GM18499 (cell line): ENCODE measurements at regions not wholly inside any gene's neighbourhood (a gene's known extent, or its start where the extent isn't known, plus 50 kb on each side); places are given as distances from the start of the nearest gene placed in this dataset.

ENCODE experiments used
- ATAC-seq: cut with Tn5 transposase; IDR thresholded peaks from one replicate; pipeline ENCODE4 v1.9.1; 2021; ENCODE audit warnings: moderate number of reproducible peaks; ENCODE audit not compliant: insufficient read depth, unreplicated experiment

GRCh38 chr14:87084908-87085307 is 908.1 kb downstream of the GALC start:
- no peak for ATAC-seq

DNA sequence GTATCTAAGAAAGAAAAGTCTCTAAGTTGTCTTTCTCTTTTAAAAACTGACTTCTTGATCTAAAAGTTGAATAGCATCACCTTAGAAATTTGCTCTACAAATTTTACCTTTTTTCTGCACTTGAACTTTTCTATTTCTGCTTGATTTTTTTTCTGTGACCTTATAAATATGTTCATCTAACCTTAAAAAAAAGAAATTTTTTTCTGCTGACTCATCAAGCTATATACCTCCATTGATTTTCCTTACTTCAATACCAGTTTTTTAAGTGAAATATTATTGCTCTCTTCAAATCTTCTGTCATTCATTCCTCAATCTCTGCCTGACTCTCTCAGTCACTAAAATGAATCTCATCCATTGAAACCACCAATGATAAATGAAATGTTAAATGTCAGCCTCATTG is 910.1 kb downstream of the GALC start:
- ATAC-seq: no peak

- ATAC-seq: no peak
These were observed 912.0 kb downstream of the GALC start for GRCh38 chr14:87081004-87081403.

GRCh38 chr14:87080146-87080545 is 912.8 kb downstream of the GALC start:
- no peak for ATAC-seq

DNA sequence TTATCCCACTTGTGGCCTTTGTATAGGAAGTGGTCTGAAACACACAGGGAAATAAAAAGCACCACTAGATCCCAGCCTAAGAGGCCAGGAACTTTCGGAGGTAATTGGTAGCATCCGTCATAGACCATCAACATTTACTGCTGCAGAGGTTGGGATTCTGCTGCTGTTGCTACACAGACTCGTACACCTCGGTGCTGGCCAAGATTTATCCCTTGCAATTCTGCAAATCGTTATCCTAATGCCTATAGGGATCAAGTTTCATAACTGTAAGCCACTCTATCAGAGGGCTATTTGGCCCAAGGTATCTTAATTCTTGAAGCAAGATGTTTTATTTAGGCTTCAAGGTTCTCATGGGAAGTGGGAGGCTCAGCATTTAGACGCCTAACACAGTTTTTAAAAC is 913.6 kb downstream of the GALC start:
- ATAC-seq: no peak

- ATAC-seq: no peak
These were observed 916.1 kb downstream of the GALC start for GRCh38 chr14:87076922-87077321.

GRCh38 chr14:87076146-87076545 is 916.8 kb downstream of the GALC start:
- ATAC-seq: no peak

- ATAC-seq: no peak
These were observed 919.0 kb downstream of the GALC start for GRCh38 chr14:87073880-87074570.

- ATAC-seq: no peak
These were observed 925.4 kb downstream of the GALC start for GRCh38 chr14:87067591-87067990.

DNA sequence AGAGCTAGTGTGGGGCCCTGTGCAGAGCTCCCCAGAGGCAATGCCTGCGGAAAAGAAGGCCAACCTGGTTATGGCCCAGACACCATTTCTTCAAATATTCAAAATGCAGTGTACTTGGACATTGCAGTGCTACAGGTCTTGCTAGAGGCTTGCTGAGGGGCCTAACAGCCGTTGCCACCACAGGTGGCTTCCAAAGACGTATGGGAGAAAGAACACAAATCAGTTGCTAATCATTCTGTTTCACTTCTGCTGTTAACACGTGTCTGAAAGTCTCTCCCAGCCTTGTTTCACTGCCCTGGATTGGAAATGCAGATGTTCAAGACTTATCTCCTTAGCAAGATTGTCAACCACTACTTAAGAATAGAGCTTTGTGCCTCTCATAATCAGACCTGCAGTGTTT is 925.9 kb downstream of the GALC start:
- no peak for ATAC-seq

- no peak for ATAC-seq
These were observed 926.7 kb downstream of the GALC start for GRCh38 chr14:87066221-87066817.

- ATAC-seq: no peak
These were observed 927.6 kb downstream of the GALC start for GRCh38 chr14:87065366-87065765.

GRCh38 chr14:87063181-87063580 is 929.8 kb downstream of the GALC start:
- ATAC-seq: no peak

GRCh38 chr14:87060405-87060804 is 932.6 kb downstream of the GALC start:
- ATAC-seq: no peak

DNA sequence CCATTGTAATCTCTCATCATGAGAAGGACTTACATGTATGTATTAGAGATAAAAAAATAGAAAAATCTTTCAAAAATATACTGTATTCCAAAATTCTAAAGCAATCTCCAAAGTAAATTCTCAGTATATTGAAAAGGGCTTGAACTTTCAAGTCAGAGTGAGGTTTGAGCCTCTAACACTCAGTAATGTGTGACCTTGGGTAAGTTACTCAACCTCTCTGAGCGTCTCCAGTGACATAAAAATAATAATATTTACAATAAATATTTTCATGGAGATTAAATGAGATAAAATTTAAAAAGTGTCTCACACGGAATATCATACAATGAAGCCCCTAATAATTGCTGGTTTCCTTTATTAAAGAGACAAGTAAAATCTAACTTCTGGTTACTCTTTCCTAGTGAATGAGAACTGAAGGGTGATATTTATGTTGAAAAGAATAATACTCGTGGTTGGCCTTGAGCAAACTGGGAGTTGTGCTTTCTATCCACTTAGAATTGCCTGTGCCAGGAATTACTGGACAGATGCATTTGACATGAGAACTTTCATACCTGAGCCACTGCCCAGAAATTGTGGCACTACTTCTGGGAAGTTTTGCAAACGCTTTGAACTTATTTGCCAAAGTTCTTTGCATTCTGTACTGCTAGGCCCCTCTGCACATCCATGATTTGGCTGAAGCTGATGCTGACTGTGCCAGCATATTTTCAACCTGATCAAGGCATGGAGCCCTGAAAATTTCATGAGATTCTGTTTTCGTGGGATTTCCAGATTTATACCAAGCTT is 933.7 kb downstream of the GALC start:
- ATAC-seq: no peak

- no peak for ATAC-seq
These were observed 938.0 kb downstream of the GALC start for GRCh38 chr14:87055007-87055406.

DNA sequence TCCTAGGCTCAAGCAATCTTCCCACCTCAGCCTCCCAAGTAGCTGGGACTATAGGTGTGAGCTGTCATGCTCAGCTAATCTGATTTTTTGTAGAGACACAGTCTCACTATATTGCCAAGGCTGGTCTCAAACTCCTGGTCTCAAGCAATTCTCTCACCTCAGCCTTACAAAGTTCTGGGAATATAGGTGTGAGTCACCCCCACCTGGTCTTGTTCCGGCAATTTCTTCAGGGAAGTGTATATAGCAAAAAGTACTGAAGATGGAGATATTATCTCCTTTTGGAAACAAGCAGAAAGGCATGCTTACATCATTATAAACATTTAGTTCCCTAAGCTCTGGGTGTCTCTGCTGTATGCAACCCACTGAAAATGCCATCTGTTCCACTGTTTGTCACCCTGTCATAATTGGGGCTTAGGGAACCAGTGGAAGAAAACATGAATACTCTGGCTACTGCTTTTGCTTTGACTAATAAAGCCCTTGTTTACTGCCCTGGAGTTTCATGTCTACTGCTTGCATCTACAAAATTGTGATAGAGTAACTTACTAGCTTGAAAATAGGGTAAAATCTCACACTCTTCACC is 940.2 kb downstream of the GALC start:
- no peak for ATAC-seq

DNA sequence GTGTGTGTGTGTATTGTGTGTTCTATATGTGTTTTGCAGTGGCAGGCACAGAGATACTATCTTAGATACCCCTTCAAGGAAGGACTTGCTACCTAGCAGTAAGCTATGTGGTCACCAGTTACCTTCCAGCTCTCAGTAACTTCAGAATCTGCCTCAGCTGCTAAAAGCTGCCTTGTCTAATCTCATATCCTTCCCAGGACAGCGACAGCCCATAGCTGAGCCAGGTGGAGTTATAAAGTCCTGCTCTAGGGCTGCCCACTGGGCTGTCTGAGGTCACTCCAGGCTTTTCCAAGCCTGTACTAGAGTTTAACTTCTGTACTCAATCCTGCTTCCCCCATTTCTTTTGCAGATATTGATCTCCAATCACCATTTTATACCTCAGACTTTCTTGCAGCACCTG is 942.6 kb downstream of the GALC start:
- ATAC-seq: no peak

DNA sequence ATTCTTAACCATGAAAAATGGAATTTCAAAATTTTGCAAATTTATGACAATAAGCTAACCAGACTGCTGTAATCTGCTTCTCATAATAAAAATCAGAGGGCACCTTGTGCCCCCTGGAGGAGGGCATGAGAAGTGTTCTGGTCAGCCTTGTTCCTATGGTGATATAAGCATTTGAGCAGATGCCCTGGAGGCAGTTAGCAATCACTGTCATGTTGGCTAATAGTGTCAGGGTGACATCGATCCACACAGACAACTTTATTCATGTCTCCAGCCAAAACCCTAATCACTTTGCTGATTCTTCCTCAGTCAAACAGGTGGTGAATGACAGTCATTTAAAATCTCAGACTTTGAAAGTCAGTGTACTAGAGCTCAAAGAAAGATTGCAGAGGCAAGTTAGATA is 943.0 kb downstream of the GALC start:
- ATAC-seq: no peak

DNA sequence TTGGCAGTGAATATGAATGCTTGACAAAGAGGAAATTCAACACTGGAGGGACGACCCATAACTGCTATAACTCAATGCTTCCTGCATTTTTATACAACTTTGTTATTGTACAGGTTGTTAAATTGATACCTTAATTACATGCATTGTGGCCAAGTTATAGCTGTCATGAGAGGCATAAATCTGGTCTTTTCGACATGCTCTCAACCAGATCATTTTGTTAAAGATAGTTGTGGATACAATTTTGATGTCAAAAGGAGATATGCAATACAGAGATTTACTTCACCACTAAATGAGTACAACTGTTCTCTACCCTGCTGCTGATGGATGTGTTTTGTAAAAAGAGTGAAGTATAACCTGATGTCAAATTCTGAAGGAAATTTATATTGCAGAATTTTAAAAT is 946.0 kb downstream of the GALC start:
- no peak for ATAC-seq

DNA sequence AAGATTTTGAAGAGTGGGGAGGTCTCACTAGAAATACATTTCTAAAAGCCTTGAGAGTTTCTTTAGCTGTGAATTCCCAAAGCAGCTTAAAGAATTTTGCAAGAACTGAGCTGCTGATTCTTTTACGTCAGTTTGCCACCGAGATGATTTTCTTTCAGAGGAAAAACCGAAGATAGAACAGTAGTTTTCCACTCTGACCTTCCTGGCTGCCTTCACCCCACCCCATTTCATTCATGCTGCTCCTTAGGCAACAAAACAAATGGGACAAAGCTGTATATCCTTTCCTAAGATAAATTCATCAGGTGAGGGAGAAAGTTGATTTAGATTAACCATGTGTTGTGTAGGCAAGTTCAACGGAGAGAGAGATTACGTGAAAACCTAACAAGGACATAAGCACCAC is 947.0 kb downstream of the GALC start:
- no peak for ATAC-seq
